HG03095 (cell line): ENCODE measurements at regions not wholly inside any gene's neighbourhood (a gene's known extent, or its start where the extent isn't known, plus 50 kb on each side); places are given as distances from the start of the nearest gene placed in this dataset.
"Not testable (repeated sequence)": the region's sequence is repeated elsewhere in the genome, so short reads cannot be mapped to it uniquely, and the experiment has no call there.

Experiments used
- ATAC-seq: cut with Tn5 transposase; IDR thresholded peaks from one replicate; pipeline ENCODE4 v1.9.1; 2021; ENCODE audit warnings: moderate library complexity; ENCODE audit not compliant: unreplicated experiment

- ATAC-seq: no peak
These were observed 114.1 kb downstream of the GXYLT1 start for GRCh38 chr12:42030588-42030987.

- no peak for ATAC-seq
These were observed 117.1 kb downstream of the GXYLT1 start for GRCh38 chr12:42027546-42027945.

GRCh38 chr12:42024495-42024830, 120.2 kb downstream of the GXYLT1 start:
- ATAC-seq: no peak

- peak; percentile 92 for ATAC-seq
These were observed 120.8 kb downstream of the GXYLT1 start for GRCh38 chr12:42023733-42024494.

GRCh38 chr12:42021937-42022336, 122.7 kb downstream of the GXYLT1 start:
- ATAC-seq: not testable (repeated sequence)

- ATAC-seq: no peak
These were observed 123.2 kb downstream of the GXYLT1 start for GRCh38 chr12:42021469-42021868.

GRCh38 chr12:42020226-42020625, 124.4 kb downstream of the GXYLT1 start:
- no peak for ATAC-seq

GRCh38 chr12:42019746-42020145, 124.9 kb downstream of the GXYLT1 start:
- ATAC-seq: no peak

- ATAC-seq: no peak
These were observed 127.6 kb downstream of the GXYLT1 start for GRCh38 chr12:42017051-42017450.

- ATAC-seq: no peak
These were observed 129.6 kb downstream of the GXYLT1 start for GRCh38 chr12:42015051-42015461.

GRCh38 chr12:42012501-42012900, 132.2 kb downstream of the GXYLT1 start:
- ATAC-seq: not testable (repeated sequence)

GRCh38 chr12:42010715-42011114, 134.0 kb downstream of the GXYLT1 start:
- no peak for ATAC-seq

GRCh38 chr12:42010257-42010656, 134.4 kb downstream of the GXYLT1 start:
- ATAC-seq: no peak

- ATAC-seq: no peak
These were observed 135.7 kb downstream of the GXYLT1 start for GRCh38 chr12:42008996-42009395.

GRCh38 chr12:42003031-42003430, 141.6 kb downstream of the GXYLT1 start:
- no peak for ATAC-seq

- no peak for ATAC-seq
These were observed 142.1 kb downstream of the GXYLT1 start for GRCh38 chr12:42002563-42002962.

- ATAC-seq: no peak
These were observed 146.2 kb downstream of the GXYLT1 start for GRCh38 chr12:41998436-41998835.

GRCh38 chr12:41993283-41993682, 151.4 kb downstream of the GXYLT1 start:
- no peak for ATAC-seq

GRCh38 chr12:41992692-41993215, 151.9 kb downstream of the GXYLT1 start:
- no peak for ATAC-seq

- ATAC-seq: no peak
These were observed 152.7 kb downstream of the GXYLT1 start for GRCh38 chr12:41992022-41992421.

GRCh38 chr12:41988715-41989114, 156.0 kb downstream of the GXYLT1 start:
- ATAC-seq: no peak

GRCh38 chr12:41986513-41986912, 158.2 kb downstream of the GXYLT1 start:
- not testable (repeated sequence) for ATAC-seq

GRCh38 chr12:41983856-41984255, 160.8 kb downstream of the GXYLT1 start:
- no peak for ATAC-seq
